T47D (cell line): ENCODE measurements at regions not wholly inside any gene's neighbourhood (a gene's known extent, or its start where the extent isn't known, plus 50 kb on each side); places are given as distances from the start of the nearest gene placed in this dataset.
"Not testable (repeated sequence)": the region's sequence is repeated elsewhere in the genome, so short reads cannot be mapped to it uniquely, and the experiment has no call there.

ENCODE experiments used
- DNase-seq, 2 experiments: peaks; one replicate each; pipeline versions ENCODE4 v3.0.0 to v3.0.0-alpha.2; 2011 to 2012; ENCODE audit warnings: low read depth in 1 of 2, low spot score in 1 of 2
- JUND ChIP-seq: IDR thresholded peaks from 2 replicates; pipeline ENCODE4 v1.6.1; 2012; ENCODE audit warnings: low read depth
- in situ Hi-C: cut with HindIII; loops from 2 replicates; pipeline ENCODE4 v1.10.0; 2016; ENCODE audit warnings: low sequenced_read_pairs, low pct_unique_long_range_greater_than_20kb

- no peak for TF ChIP-seq JUND
- DNase-seq: no peak
- in situ Hi-C loops: no loop called here
Measured at GRCh38 chr7:32222251-32222900, 152.2 kb upstream of the PDE1C start.

- in situ Hi-C loops: no loop called here
- no peak for DNase-seq
- no peak for TF ChIP-seq JUND
Measured at GRCh38 chr7:32221736-32222135, 151.5 kb upstream of the PDE1C start.

- in situ Hi-C loops: no loop called here
- DNase-seq: no peak
- no peak for TF ChIP-seq JUND
Measured at GRCh38 chr7:32221056-32221455, 150.8 kb upstream of the PDE1C start.

- DNase-seq, in situ Hi-C loops: not testable (repeated sequence)
Measured at GRCh38 chr7:32219831-32220230, 149.6 kb upstream of the PDE1C start.

- in situ Hi-C loops: no loop called here
Measured at GRCh38 chr7:32219416-32219815, 149.2 kb upstream of the PDE1C start.

GRCh38 chr7:32218741-32219288 is 148.6 kb upstream of the PDE1C start:
- no peak for TF ChIP-seq JUND
- in situ Hi-C loops: no loop called here
- DNase-seq: no peak

More at GRCh38 chr7:32219416-32219815, 149.2 kb upstream of the PDE1C start:
- DNase-seq: no peak
- no peak for TF ChIP-seq JUND

- DNase-seq: no peak
- in situ Hi-C loops: no loop called here
- no peak for TF ChIP-seq JUND
Measured at GRCh38 chr7:32218154-32218467, 147.9 kb upstream of the PDE1C start.

GRCh38 chr7:32217341-32218153 is 147.3 kb upstream of the PDE1C start:
- DNase-seq: no peak
- in situ Hi-C loops: no loop called here
- TF ChIP-seq JUND: no peak

- peak in 1 of 2 experiments; percentile 35 for DNase-seq
- no peak for TF ChIP-seq JUND
- in situ Hi-C loops: no loop called here
Measured at GRCh38 chr7:32216759-32217158, 146.6 kb upstream of the PDE1C start.

- TF ChIP-seq JUND: no peak
- DNase-seq: no peak
- in situ Hi-C loops: no loop called here
Measured at GRCh38 chr7:32215697-32216096, 145.5 kb upstream of the PDE1C start.

GRCh38 chr7:32214913-32215312 is 144.7 kb upstream of the PDE1C start:
- in situ Hi-C loops: no loop called here
- no peak for TF ChIP-seq JUND
- no peak for DNase-seq

- DNase-seq: no peak
- no peak for TF ChIP-seq JUND
- in situ Hi-C loops: no loop called here
Measured at GRCh38 chr7:32212321-32212720, 142.1 kb upstream of the PDE1C start.

- TF ChIP-seq JUND: no peak
- in situ Hi-C loops: no loop called here
- peak in 1 of 2 experiments; percentile 39 for DNase-seq
Measured at GRCh38 chr7:32206987-32207386, 136.8 kb upstream of the PDE1C start.
